Peyer's patch (tissue), 4 donors: ENCODE measurements at regions not wholly inside any gene's neighbourhood (a gene's known extent, or its start where the extent isn't known, plus 50 kb on each side); places are given as distances from the start of the nearest gene placed in this dataset.

Experiments used
- DNase-seq, 3 donors: peaks; one replicate each; pipeline ENCODE4 v3.0.0-alpha.2; 2017 to 2019
- H3K27ac ChIP-seq, 4 donors: fragments of 200-600 bp; sonication (generic); one replicate each; pipeline ENCODE4 v1.5.1; 2016 to 2019
- H3K27me3 ChIP-seq, 2 donors: fragments of 200-600 bp; sonication (generic); one replicate each; pipeline ENCODE4 v1.5.1; 2019
- H3K36me3 ChIP-seq, 3 donors: fragments of 200-600 bp; sonication (generic); one replicate each; pipeline ENCODE4 v1.5.1; 2016 to 2019
- H3K4me1 ChIP-seq, 4 donors: fragments of 200-600 bp; sonication (generic); one replicate each; pipeline ENCODE4 v1.5.1; 2016 to 2019
- H3K4me3 ChIP-seq, 4 donors: fragments of 200-600 bp; sonication (generic); 1 replicate in 3 of 4; 2 replicates in 1 of 4; pipeline ENCODE4 v1.5.1; 2016 to 2019; ENCODE audit warnings: mild to moderate bottlenecking in 1 of 4
- H3K9me3 ChIP-seq, 4 donors: fragments of 200-600 bp; sonication (generic); one replicate each; pipeline ENCODE4 v1.5.1; 2016 to 2019; ENCODE audit warnings: mild to moderate bottlenecking in 1 of 4
- POLR2A ChIP-seq, 2 donors: fragments of 450-650 bp; IDR thresholded peaks; one replicate each; pipeline ENCODE4 v1.5.1; 2017; ENCODE audit warnings: antibody characterized with exemption in 2 of 2, mild to moderate bottlenecking in 2 of 2, moderate library complexity in 2 of 2
- TF ChIP-seq, protein P1 (sequence below), 6 experiments: fragments of 450-650 bp in 4 of 6; fragments of 200-600 bp in 2 of 6; sonication (generic) in 1 of 6; IDR thresholded peaks; one replicate each; pipeline ENCODE4 v1.5.1; 2017 to 2019; ENCODE audit warnings: antibody characterized with exemption in 6 of 6, mild to moderate bottlenecking in 3 of 6, moderate library complexity in 1 of 6

DNA sequence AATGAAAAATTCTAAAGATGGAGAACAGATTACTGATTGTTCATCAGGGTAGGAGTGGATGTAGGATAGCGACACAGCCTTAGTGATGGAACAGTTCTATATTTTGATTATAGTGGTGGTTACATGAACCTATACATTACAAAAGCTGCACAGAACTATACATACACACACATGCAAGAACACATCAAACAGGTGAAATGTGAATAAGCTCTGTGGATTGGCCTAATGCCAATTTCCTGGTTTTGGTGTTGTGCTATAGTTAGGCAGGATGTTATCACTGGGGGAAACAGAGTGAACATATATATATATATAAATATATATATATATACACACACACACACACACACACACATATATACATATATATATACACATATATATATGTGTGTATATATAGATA is 76.4 kb upstream of the PIK3CG start:
- H3K27me3 ChIP-seq: no peaks in the 10 kb centered on the region
- H3K4me1 ChIP-seq: no peaks in the 10 kb centered on the region
- TF ChIP-seq, protein P1, sequence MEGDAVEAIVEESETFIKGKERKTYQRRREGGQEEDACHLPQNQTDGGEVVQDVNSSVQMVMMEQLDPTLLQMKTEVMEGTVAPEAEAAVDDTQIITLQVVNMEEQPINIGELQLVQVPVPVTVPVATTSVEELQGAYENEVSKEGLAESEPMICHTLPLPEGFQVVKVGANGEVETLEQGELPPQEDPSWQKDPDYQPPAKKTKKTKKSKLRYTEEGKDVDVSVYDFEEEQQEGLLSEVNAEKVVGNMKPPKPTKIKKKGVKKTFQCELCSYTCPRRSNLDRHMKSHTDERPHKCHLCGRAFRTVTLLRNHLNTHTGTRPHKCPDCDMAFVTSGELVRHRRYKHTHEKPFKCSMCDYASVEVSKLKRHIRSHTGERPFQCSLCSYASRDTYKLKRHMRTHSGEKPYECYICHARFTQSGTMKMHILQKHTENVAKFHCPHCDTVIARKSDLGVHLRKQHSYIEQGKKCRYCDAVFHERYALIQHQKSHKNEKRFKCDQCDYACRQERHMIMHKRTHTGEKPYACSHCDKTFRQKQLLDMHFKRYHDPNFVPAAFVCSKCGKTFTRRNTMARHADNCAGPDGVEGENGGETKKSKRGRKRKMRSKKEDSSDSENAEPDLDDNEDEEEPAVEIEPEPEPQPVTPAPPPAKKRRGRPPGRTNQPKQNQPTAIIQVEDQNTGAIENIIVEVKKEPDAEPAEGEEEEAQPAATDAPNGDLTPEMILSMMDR (IDR thresholded peaks at IDR 0.05): no peak
- TF ChIP-seq POLR2A (IDR thresholded peaks at IDR 0.05): no peak
- no peak overlapping the region for H3K4me3 ChIP-seq
- no peak overlapping the region for H3K27ac ChIP-seq
- no peak for DNase-seq
- H3K9me3 ChIP-seq: no peaks in the 10 kb centered on the region
- no peaks in the 10 kb centered on the region for H3K36me3 ChIP-seq

DNA sequence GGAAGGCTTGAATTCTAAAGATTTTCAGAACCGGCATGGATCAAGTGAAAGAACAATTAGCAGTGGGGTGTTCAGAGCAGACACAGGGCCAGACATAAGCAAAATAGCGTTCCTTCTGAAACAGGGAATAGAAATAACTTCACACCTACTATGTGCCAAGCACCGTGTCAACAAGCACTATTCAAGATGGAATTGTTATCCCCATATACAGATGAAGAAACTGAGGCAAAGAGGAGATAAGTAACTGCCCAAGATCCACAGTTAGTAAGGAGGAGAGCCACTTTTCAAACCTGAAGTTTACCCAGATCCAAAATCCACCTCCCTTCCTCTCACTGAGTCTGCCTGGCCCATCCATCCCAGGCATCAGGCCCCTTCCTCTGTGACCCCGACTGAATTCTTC is 73.6 kb upstream of the PIK3CG start:
- DNase-seq: no peak
- Histone ChIP-seq H3K27me3 (no peaks in the 10 kb centered on the region), H3K36me3 (no peaks in the 10 kb centered on the region), H3K9me3 (no peaks in the 10 kb centered on the region), H3K27ac (no peak overlapping the region), H3K4me1 (no peaks in the 10 kb centered on the region), H3K4me3 (no peak overlapping the region)
- TF ChIP-seq POLR2A (IDR thresholded peaks at IDR 0.05): no peak
- TF ChIP-seq, protein P1 (IDR thresholded peaks at IDR 0.05): no peak

DNA sequence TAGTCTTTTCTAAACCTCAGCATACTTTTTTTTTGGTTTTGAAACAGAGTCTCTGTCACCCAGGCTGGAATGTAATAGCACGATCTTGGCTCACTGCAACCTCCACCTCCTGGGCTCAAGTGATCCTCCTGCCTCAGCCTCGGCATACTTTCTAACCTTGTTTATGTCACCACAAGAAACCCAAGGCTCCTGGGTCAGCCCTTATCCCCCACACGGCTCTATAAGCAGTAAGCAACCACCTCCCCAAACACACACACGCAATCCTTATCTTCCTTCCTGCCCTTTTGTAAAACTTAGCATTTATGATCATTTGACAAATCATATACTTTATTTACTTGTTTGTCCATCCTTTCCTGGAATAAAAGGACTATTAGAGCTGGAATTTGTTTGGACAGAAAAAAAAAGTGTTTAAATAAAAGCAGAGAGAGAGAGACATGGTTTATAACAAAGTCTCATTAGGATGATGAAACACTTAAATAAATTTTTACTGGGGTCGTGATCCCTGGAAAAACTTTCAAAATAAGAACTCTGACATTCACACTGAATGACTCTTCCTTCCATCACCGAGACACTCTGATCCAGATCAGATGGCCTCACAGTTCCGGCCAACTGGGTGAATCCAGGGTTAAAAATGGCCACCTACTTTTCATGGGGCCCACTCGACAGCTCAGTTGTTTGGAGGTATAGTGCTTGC is 72.7 kb upstream of the PIK3CG start:
- no peak overlapping the region for H3K4me3 ChIP-seq
- H3K27ac ChIP-seq: no peak overlapping the region
- H3K9me3 ChIP-seq: no peaks in the 10 kb centered on the region

DNA sequence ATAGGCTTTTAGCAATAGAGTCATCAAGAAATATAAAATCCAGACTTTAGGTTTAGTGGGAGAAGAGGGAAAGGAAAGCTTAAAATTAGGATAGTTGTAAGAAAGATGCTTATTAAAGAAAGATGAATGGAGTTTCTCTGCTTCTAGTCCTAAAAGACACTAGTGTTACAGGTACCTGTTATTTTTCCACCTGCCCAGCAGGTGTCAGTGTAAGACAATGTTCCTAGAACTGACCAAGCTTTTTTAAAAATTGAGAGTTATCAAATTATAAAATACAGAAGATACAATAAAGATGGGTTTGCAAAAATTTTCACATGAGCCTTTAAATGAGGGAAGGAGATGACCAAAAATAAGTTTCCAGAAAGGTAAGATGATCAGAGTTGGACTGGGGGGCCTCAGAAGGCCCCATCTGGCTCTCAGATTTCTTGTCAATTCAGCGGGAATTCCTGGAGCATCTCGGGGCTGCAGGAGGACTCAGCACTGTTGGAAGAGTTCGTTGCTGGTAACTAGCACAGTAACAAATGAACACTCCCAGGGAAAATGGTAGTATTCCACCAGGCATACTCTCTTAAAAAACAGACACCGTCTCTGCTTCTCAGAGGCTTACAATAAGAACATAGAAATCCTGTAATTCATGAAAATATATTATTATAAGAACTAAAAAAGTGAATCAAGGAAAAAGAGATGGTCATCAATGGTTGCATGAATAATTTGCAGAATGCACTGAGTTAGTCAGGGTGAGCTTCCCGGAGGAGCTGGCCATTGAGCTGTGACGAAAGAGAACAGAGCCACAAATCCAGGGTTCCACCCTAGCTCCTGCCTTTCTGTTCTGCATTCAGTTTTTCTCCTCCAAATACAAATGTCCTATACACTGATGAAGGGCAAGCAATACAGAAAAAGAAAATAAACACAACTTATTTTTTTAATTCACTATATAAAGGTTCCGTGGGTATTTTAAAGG is 71.8 kb upstream of the PIK3CG start:
- Histone ChIP-seq H3K4me1 (no peaks in the 10 kb centered on the region), H3K27me3 (no peaks in the 10 kb centered on the region), H3K4me3 (no peak overlapping the region), H3K36me3 (no peaks in the 10 kb centered on the region), H3K9me3 (peaks cover 0 to 3% (median 1%) of the 10 kb centered on the region in 4 donors), H3K27ac (no peak overlapping the region)
- no peak for DNase-seq
- TF ChIP-seq, protein P1 (IDR thresholded peaks at IDR 0.05): peak; percentile 47 to 83 (median 72)
- no peak for TF ChIP-seq POLR2A (IDR thresholded peaks at IDR 0.05)

More for the DNA sequence above, 72.7 kb upstream of the PIK3CG start:
- Histone ChIP-seq H3K27me3 (no peaks in the 10 kb centered on the region), H3K36me3 (no peaks in the 10 kb centered on the region), H3K4me1 (no peaks in the 10 kb centered on the region)
- no peak for TF ChIP-seq POLR2A (IDR thresholded peaks at IDR 0.05)
- TF ChIP-seq, protein P1 (IDR thresholded peaks at IDR 0.05): no peak
- DNase-seq: no peak

DNA sequence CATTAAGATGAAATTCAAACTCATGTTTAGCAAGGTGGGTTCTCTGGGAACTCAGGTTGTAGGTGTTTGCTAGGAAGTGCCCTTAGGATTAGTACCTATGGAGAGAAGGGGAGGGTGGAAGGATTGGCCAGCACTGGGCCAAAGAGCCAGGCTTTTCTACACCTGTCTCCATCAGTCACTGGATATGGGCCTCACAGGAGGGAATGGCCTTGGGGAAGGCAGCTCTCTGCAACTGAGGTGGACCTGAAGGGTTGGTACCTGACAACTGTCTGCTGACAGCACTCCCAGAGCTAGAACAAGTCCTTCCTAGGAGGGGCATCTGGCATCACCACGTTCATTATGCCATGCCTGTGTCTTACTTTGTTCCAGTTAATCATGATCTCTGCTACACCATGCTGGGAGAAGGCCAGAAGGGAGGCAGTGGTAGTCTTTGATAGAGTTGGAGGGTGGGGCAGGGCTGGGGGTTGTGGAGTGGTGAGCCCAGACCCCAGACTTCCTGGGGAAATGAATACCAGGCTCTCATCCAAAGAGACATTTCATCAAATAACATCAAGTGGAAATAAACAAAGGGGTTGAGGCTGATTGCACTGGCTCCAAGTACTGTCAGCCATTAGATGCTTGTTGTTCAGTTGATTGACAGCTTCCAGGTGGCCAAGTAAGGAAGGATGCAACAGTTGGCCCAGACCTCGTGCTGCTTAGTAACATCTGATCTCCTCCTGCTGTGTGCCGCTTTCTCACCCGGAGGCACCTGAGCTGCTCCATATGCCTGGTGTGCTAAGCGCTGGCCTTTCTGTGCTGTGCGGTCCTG is 70.6 kb upstream of the PIK3CG start:
- Histone ChIP-seq H3K27ac (no peak overlapping the region), H3K9me3 (peaks cover 0 to 3% (median 2%) of the 10 kb centered on the region in 4 donors), H3K36me3 (no peaks in the 10 kb centered on the region), H3K4me3 (no peak overlapping the region), H3K4me1 (no peaks in the 10 kb centered on the region), H3K27me3 (no peaks in the 10 kb centered on the region)
- TF ChIP-seq POLR2A (IDR thresholded peaks at IDR 0.05): no peak
- TF ChIP-seq, protein P1 (IDR thresholded peaks at IDR 0.05): no peak
- DNase-seq: no peak
